HEK293T (cell line): ENCODE measurements at regions not wholly inside any gene's neighbourhood (a gene's known extent, or its start where the extent isn't known, plus 50 kb on each side); places are given as distances from the start of the nearest gene placed in this dataset.

Source experiments
- CTCF ChIA-PET: fragments of 350-600 bp; formaldehyde crosslinking; extraction: SDS; loops from one replicate; lab custom pipeline; 2021; ENCODE audit warnings: antibody characterized with exemption, inconsistent platforms; lab: Yijun Ruan, JAX
- POLR2A ChIA-PET: fragments of 350-600 bp; formaldehyde crosslinking; extraction: SDS; loops from one replicate; lab custom pipeline; 2020; ENCODE audit warnings: antibody characterized with exemption, inconsistent platforms; lab: Yijun Ruan, JAX
- DNase-seq: peaks from one replicate; pipeline ENCODE4 v3.0.0; 2012; ENCODE audit warnings: mixed read lengths; ENCODE audit errors: extremely low spot score
- ARNT ChIP-seq: fragments of 450-650 bp; IDR thresholded peaks from 2 replicates; pipeline ENCODE4 v1.6.1; 2017; ENCODE audit warnings: mild to moderate bottlenecking
- BHLHE40 ChIP-seq: fragments of 450-650 bp; IDR thresholded peaks from 2 replicates; pipeline ENCODE4 v1.6.1; 2016; ENCODE audit warnings: mild to moderate bottlenecking, moderate library complexity, borderline replicate concordance
- CTBP1 ChIP-seq: fragments of 450-650 bp; IDR thresholded peaks from 2 replicates; pipeline ENCODE4 v1.6.1; 2016; ENCODE audit warnings: borderline replicate concordance
- ELF4 ChIP-seq: fragments of 450-650 bp; IDR thresholded peaks from 2 replicates; pipeline ENCODE4 v1.6.1; 2017; ENCODE audit warnings: antibody characterized with exemption
- FOXA1 ChIP-seq: fragments of 450-650 bp; IDR thresholded peaks from 2 replicates; pipeline ENCODE4 v1.6.1; 2016; ENCODE audit warnings: mild to moderate bottlenecking
- FOXK2 ChIP-seq: fragments of 450-650 bp; IDR thresholded peaks from 2 replicates; pipeline ENCODE4 v1.6.1; 2016; ENCODE audit warnings: mild to moderate bottlenecking
- FOXM1 ChIP-seq: fragments of 450-650 bp; IDR thresholded peaks from 2 replicates; pipeline ENCODE4 v1.6.1; 2017; ENCODE audit warnings: mild to moderate bottlenecking, borderline replicate concordance
- HDGF ChIP-seq: fragments of 450-650 bp; IDR thresholded peaks from 2 replicates; pipeline ENCODE4 v1.6.1; 2017; ENCODE audit warnings: antibody characterized with exemption, borderline replicate concordance
- L3MBTL2 ChIP-seq: fragments of 450-650 bp; conservative IDR thresholded peaks from 2 replicates; pipeline ENCODE4 v1.6.1; 2016; ENCODE audit warnings: mild to moderate bottlenecking
- LEF1 ChIP-seq: fragments of 450-650 bp; IDR thresholded peaks from 2 replicates; pipeline ENCODE4 v1.6.1; 2017; ENCODE audit warnings: mild to moderate bottlenecking, borderline replicate concordance
- NFRKB ChIP-seq: fragments of 450-650 bp; IDR thresholded peaks from 2 replicates; pipeline ENCODE4 v1.6.1; 2016; ENCODE audit warnings: mild to moderate bottlenecking, moderate library complexity
- SP1 ChIP-seq: fragments of 450-650 bp; IDR thresholded peaks from 2 replicates; pipeline ENCODE4 v1.6.1; 2017
- SUZ12 ChIP-seq: fragments of 450-650 bp; IDR thresholded peaks from 2 replicates; pipeline ENCODE4 v1.6.1; 2016; ENCODE audit warnings: mild to moderate bottlenecking
- TARDBP ChIP-seq: fragments of 450-650 bp; IDR thresholded peaks from 2 replicates; pipeline ENCODE4 v1.6.1; 2016
- ZNF384 ChIP-seq: fragments of 450-650 bp; IDR thresholded peaks from 2 replicates; pipeline ENCODE4 v1.6.1; 2016
- TF ChIP-seq, protein P1 (sequence below): fragments of 450-650 bp; IDR thresholded peaks from 2 replicates; pipeline ENCODE4 v1.6.1; 2016

GRCh38 chr20:39283464-39283863 is 321.3 kb downstream of the DHX35 start:
- ChIA-PET POLR2A (no interaction called here), CTCF (no interaction called here)

GRCh38 chr20:39282619-39283092 is 320.5 kb downstream of the DHX35 start:
- no peak for DNase-seq
- TF ChIP-seq LEF1 = no peak
- TF ChIP-seq, protein P1, sequence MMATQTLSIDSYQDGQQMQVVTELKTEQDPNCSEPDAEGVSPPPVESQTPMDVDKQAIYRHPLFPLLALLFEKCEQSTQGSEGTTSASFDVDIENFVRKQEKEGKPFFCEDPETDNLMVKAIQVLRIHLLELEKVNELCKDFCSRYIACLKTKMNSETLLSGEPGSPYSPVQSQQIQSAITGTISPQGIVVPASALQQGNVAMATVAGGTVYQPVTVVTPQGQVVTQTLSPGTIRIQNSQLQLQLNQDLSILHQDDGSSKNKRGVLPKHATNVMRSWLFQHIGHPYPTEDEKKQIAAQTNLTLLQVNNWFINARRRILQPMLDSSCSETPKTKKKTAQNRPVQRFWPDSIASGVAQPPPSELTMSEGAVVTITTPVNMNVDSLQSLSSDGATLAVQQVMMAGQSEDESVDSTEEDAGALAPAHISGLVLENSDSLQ = peak; percentile 67
- POLR2A ChIA-PET = no interaction called here
- CTCF ChIA-PET = interaction anchor here (0.6 kb wide), 1 partner anchor 838 kb away, joined by 3 read pairs; no protein-coding TSS in a partner anchor

More at GRCh38 chr20:39283464-39283863, 321.3 kb downstream of the DHX35 start:
- TF ChIP-seq SUZ12 = no peak
- no peak for TF ChIP-seq BHLHE40
- TF ChIP-seq L3MBTL2 = no peak
- no peak for DNase-seq

- ChIA-PET CTCF (interaction anchor here (0.6 kb wide), 1 partner anchor 11 kb away, joined by 3 read pairs; no protein-coding TSS in a partner anchor), POLR2A (interaction anchor here (0.7 kb wide), 1 partner anchor 9 kb away, joined by 3 read pairs; no protein-coding TSS in a partner anchor)
- no peak for TF ChIP-seq LEF1
- TF ChIP-seq FOXM1 = no peak
- TF ChIP-seq ELF4 = no peak
- TF ChIP-seq L3MBTL2 = no peak
- no peak for TF ChIP-seq SUZ12
- TF ChIP-seq, protein P1 = no peak
- no peak for TF ChIP-seq SP1
- no peak for TF ChIP-seq TARDBP
- TF ChIP-seq ZNF384 = no peak
- TF ChIP-seq NFRKB = no peak
- no peak for TF ChIP-seq CTBP1
- TF ChIP-seq FOXK2 = no peak
- DNase-seq = no peak
Observed at GRCh38 chr20:39280875-39281274, 318.7 kb downstream of the DHX35 start.

DNA sequence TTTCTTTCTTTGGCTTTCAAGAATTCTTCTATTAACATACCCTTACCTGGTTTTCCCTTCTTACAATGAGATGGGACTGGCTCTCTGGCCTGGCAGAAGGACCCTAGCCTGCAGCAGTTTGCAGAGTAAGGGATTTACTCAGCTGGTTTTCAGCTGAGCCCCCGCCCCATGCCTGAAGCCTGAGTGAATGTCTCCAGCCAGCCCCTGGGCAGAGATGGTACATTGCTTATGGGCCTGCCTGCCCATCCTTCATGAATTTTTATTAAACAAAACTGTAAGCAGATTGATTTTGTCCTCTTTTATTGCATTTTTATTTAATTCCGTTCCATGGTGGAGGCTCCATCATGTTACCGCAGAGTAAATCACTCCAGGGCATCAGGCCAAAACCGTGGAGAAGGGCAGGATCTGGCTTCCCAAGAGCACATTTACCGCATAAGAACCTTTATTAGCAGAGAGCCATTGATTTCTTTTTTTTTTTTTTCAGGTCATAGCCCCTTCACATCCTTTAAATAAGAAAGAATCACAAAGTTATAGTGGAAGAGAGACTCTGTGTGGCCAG is 316.2 kb downstream of the DHX35 start:
- ChIA-PET CTCF (no interaction called here), POLR2A (no interaction called here)
- DNase-seq = no peak
- TF ChIP-seq FOXA1 (no peak), ARNT (no peak), LEF1 (no peak), HDGF (no peak), FOXK2 (no peak), L3MBTL2 (no peak), CTBP1 (no peak), SUZ12 (no peak), ELF4 (no peak), FOXM1 (no peak), TARDBP (no peak), SP1 (no peak), ZNF384 (no peak), NFRKB (no peak), BHLHE40 (no peak)
- TF ChIP-seq, protein P1 = no peak

DNA sequence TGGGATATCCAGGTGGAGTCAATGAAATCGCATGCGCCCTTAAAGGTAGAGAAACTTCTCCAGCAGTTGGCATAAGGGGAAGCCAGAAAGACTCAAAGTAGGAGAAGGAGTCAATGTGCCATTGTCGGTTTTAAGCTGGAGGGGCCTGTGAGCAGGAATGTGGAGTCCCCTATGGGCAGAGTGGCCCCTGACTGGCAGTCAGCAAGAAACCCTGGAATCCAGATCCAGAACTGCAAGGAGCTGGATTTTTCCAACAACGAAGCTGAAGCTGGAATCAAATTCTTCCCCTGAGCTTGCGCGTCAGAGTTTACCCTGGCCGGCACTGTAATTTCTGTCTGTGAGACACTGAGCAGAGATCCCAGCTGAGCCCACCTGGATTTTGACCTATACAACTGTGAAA is 315.0 kb downstream of the DHX35 start:
- ChIA-PET POLR2A (no interaction called here), CTCF (no interaction called here)
- TF ChIP-seq FOXA1 (no peak), FOXK2 (no peak), ELF4 (no peak), BHLHE40 (no peak), HDGF (no peak), CTBP1 (no peak), FOXM1 (no peak), ZNF384 (no peak), SP1 (no peak)
- no peak for DNase-seq

DNA sequence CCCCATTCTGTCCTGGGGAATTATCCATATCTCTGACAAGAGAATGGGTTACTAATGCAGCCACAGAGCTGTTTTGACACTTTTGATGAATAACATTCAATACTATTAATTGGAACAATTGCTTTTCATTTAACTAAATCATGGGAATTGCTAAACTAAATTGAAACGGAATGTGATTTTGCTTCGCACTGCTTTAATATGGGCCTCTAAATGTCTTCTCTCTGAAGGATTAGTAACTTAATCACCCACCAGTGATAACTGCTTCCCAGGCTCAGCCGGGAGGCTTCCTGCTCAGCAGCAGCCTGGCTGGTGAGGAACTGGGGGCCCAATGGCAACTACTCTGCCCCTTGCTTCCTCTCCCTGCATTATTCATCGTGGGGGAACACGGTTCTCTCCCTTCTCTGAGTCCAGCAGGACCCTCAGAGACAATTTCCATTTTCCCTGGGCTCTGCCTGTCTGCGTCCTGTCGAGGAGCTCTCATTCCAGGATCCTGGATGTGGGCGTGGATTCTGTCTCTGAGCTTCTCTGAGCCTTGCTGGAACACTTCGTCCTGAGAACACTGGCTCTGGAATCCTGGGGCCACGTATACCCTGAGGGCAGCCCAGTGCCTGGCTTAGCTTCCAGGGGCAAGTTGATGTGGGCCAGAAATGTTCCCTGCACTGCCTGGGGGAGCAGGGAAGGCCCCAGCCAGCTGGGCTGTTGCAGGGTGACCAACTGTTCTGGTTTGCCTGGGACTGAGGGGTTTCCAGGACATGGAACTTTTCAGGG is 308.9 kb downstream of the DHX35 start:
- DNase-seq = no peak
- ChIA-PET CTCF (interaction anchor here (1.3 kb wide), 1 partner anchor 1692 kb away, joined by 4 read pairs; no protein-coding TSS in a partner anchor), POLR2A (no interaction called here)
- TF ChIP-seq, protein P1 = no peak
- no peak for TF ChIP-seq ELF4
- TF ChIP-seq SUZ12 = no peak
- TF ChIP-seq L3MBTL2 = no peak
- no peak for TF ChIP-seq SP1
- no peak for TF ChIP-seq TARDBP
- TF ChIP-seq HDGF = no peak
- no peak for TF ChIP-seq ARNT
- TF ChIP-seq FOXA1 = no peak
- no peak for TF ChIP-seq FOXK2
